Lower leg skin (tissue), 4 donors: ENCODE measurements at regions not wholly inside any gene's neighbourhood (a gene's known extent, or its start where the extent isn't known, plus 50 kb on each side); places are given as distances from the start of the nearest gene placed in this dataset.

Experiments
- DNase-seq, 2 donors: peaks; one replicate each; pipeline ENCODE4 v3.0.0-alpha.2; 2019; ENCODE audit warnings: low spot score in 2 of 2
- H3K4me3 ChIP-seq: fragments of 200-600 bp; sonication (generic); 2 replicates; pipeline ENCODE4 v1.5.1; 2017; ENCODE audit warnings: mild to moderate bottlenecking, low read depth; ENCODE audit not compliant: poor library complexity, severe bottlenecking
- POLR2A ChIP-seq, 2 donors: fragments of 450-650 bp; IDR thresholded peaks; one replicate each; pipeline ENCODE4 v1.6.1; 2016 to 2017; ENCODE audit warnings: antibody characterized with exemption in 2 of 2, mild to moderate bottlenecking in 1 of 2, moderate library complexity in 1 of 2
- WGBS, 2 donors: methylation state at CpG; one replicate each; pipeline ENCODE4 v1.1.5; 2018; 5-methylcytosine and 5-hydroxymethylcytosine counted together
- intact Hi-C: fragments of 100-400 bp; cut with DNase I; formaldehyde crosslinking; loops from one replicate; pipeline ENCODE4 v1.15.0; 2023; ENCODE audit warnings: low total_unique reads
- TF ChIP-seq, protein P1 (sequence below), 3 donors: fragments of 450-650 bp; IDR thresholded peaks; one replicate each; pipeline ENCODE4 v1.5.1; 2016; ENCODE audit warnings: antibody characterized with exemption in 3 of 3, mild to moderate bottlenecking in 3 of 3, moderate library complexity in 2 of 3

- intact Hi-C loops = no loop called here
- TF ChIP-seq, protein P1, sequence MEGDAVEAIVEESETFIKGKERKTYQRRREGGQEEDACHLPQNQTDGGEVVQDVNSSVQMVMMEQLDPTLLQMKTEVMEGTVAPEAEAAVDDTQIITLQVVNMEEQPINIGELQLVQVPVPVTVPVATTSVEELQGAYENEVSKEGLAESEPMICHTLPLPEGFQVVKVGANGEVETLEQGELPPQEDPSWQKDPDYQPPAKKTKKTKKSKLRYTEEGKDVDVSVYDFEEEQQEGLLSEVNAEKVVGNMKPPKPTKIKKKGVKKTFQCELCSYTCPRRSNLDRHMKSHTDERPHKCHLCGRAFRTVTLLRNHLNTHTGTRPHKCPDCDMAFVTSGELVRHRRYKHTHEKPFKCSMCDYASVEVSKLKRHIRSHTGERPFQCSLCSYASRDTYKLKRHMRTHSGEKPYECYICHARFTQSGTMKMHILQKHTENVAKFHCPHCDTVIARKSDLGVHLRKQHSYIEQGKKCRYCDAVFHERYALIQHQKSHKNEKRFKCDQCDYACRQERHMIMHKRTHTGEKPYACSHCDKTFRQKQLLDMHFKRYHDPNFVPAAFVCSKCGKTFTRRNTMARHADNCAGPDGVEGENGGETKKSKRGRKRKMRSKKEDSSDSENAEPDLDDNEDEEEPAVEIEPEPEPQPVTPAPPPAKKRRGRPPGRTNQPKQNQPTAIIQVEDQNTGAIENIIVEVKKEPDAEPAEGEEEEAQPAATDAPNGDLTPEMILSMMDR (IDR thresholded peaks at IDR 0.05) = no peak
- no peak for TF ChIP-seq POLR2A (IDR thresholded peaks at IDR 0.05)
- DNase-seq = no peak
- H3K4me3 ChIP-seq = no peak overlapping the region
Measured at GRCh38 chr4:14566518-14566917, 435.8 kb upstream of the CPEB2 start.

- no peak for TF ChIP-seq POLR2A (IDR thresholded peaks at IDR 0.05)
- 54 to 62% methylated on average over 2 of the region's 2 CpGs for WGBS, 2 donors
- intact Hi-C loops = no loop called here
- H3K4me3 ChIP-seq = no peak overlapping the region
- DNase-seq = no peak
Measured at GRCh38 chr4:14568351-14568750, 433.9 kb upstream of the CPEB2 start.

DNA sequence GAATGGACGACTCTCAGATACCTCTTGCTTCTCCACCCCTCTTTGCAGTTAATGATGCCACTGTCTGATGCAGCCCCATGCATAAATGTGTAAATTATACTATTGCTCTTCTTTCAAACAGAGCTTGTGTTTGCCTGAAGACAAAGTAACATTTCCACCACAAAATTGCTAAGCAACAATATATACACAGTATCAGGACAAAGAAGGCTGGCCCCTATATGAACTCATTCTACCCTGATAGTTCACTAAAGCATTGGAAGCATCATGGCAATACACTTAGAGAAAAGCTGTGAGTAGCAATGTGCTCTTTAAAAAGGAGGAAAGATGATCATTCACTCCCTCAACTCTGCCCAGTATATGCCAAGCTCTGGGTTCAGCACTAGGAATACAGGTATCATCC is 427.0 kb upstream of the CPEB2 start:
- H3K4me3 ChIP-seq = no peak overlapping the region
- intact Hi-C loops = no loop called here
- 81% methylated on average over 1 of the region's 1 CpG for WGBS, 2 donors
- no peak for TF ChIP-seq POLR2A (IDR thresholded peaks at IDR 0.05)
- TF ChIP-seq, protein P1 (IDR thresholded peaks at IDR 0.05) = no peak
- no peak for DNase-seq

DNA sequence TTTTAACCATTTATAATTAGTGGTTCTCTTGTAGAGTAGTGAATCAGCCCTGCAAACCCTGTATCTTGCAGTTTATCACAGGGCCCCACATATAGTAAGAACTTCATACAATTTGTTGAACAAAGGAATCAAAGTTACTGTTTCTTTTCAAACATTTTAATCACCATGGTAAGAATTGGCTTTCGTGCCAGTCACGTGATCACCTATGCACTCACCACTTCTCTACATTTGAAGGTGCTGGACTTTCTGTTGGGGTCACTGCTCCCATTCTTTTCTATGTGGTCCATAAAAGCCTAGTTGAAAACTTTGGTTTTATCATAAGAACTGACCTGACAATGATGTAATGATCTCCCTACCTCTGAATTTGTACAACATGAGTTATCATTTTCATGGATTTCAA is 426.4 kb upstream of the CPEB2 start:
- no peak for DNase-seq
- WGBS, 2 donors = 94 to 96% methylated on average over 2 of the region's 2 CpGs
- intact Hi-C loops = no loop called here
- no peak overlapping the region for H3K4me3 ChIP-seq
- TF ChIP-seq, protein P1 (IDR thresholded peaks at IDR 0.05) = no peak
- no peak for TF ChIP-seq POLR2A (IDR thresholded peaks at IDR 0.05)

GRCh38 chr4:14580061-14580460 is 422.2 kb upstream of the CPEB2 start:
- DNase-seq = no peak
- intact Hi-C loops = no loop called here
- TF ChIP-seq POLR2A (IDR thresholded peaks at IDR 0.05) = no peak
- TF ChIP-seq, protein P1 (IDR thresholded peaks at IDR 0.05) = no peak
- no peak overlapping the region for H3K4me3 ChIP-seq

DNA sequence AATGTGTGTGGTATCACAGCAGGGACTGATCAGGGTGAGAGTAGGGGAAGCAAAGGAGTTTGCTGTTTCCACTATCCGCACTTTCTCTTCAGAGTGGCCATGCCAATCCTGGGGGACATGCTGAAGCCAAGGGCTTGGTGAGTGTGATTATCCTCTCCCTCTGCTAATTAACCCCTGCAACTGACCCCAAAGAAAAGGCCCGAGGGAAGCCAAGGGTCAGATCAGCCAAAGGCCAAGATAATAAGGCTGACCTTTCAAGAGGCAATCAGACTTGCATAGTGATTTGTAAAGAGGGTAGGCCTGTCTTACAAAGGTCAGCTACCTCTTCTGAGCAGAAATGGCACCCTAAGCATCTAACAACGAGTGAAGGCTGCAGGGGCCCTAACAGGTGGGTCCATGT is 420.5 kb upstream of the CPEB2 start:
- no peak overlapping the region for H3K4me3 ChIP-seq
- DNase-seq = no peak
- intact Hi-C loops = no loop called here
- WGBS, 2 donors = 21 to 29% methylated on average over 3 of the region's 3 CpGs
- TF ChIP-seq, protein P1 (IDR thresholded peaks at IDR 0.05) = no peak
- TF ChIP-seq POLR2A (IDR thresholded peaks at IDR 0.05) = no peak
